Gastroesophageal sphincter (tissue), 3 donors: ENCODE measurements at regions not wholly inside any gene's neighbourhood (a gene's known extent, or its start where the extent isn't known, plus 50 kb on each side); places are given as distances from the start of the nearest gene placed in this dataset.

Source experiments
- CTCF ChIP-seq, 4 experiments: fragments of 200-600 bp in 2 of 4; fragments of 450-650 bp in 2 of 4; sonication (generic) in 1 of 4; IDR thresholded peaks; one replicate each; pipeline ENCODE4 v1.5.1; 2017 to 2019; ENCODE audit warnings: antibody characterized with exemption in 4 of 4, mild to moderate bottlenecking in 2 of 4, moderate library complexity in 2 of 4
- EP300 ChIP-seq: sonication (generic); formaldehyde crosslinking; IDR thresholded peaks from one replicate; pipeline ENCODE4 v1.6.1; 2017; ENCODE audit warnings: antibody characterized with exemption, mild to moderate bottlenecking
- POLR2A ChIP-seq, 2 donors: fragments of 450-650 bp; IDR thresholded peaks; one replicate each; pipeline ENCODE4 v1.6.1; 2017; ENCODE audit warnings: antibody characterized with exemption in 2 of 2, mild to moderate bottlenecking in 2 of 2, moderate library complexity in 1 of 2

- TF ChIP-seq CTCF (IDR thresholded peaks at IDR 0.05) (no peak), POLR2A (IDR thresholded peaks at IDR 0.05) (no peak), EP300 (no peak)
Measured at GRCh38 chr13:50537029-50537428, 306.5 kb downstream of the DLEU7 start.
